Panc1 (cell line): ENCODE measurements at regions not wholly inside any gene's neighbourhood (a gene's known extent, or its start where the extent isn't known, plus 50 kb on each side); places are given as distances from the start of the nearest gene placed in this dataset.

Experiments
- ATAC-seq: fragments of 200-7000 bp; cut with Tn5 transposase; 2 replicates; pipeline ENCODE4 v1.9.1; 2020; ENCODE audit warnings: mild to moderate bottlenecking, moderate library complexity
- BruUV-seq: library from RNA; stranded (reverse); fragments of 400-500 nt; replicated peaks from 2 replicates; lab custom pipeline; 2021; lab: Mats Ljungman, UMichigan
- CTCF ChIA-PET: fragments of 300-600 bp; sonication (Branson Sonifier 250); formaldehyde crosslinking; loops from one replicate; lab custom pipeline; 2022; ENCODE audit warnings: antibody characterized with exemption; lab: Charles Lee
- POLR2A ChIA-PET: fragments of 300-600 bp; sonication (Branson Sonifier 250); formaldehyde crosslinking; loops from one replicate; lab custom pipeline; 2022; ENCODE audit warnings: antibody characterized with exemption; lab: Charles Lee
- DNase-seq: peaks from one replicate; pipeline ENCODE4 v3.0.0-alpha.2; 2010; ENCODE audit warnings: low read depth, low spot score
- H3K27ac ChIP-seq: 2 replicates; pipeline ENCODE4 v1.5.1; 2011; ENCODE audit warnings: mild to moderate bottlenecking, low read length, inconsistent platforms
- H3K27me3 ChIP-seq: fragments of 200-500 bp; sonication (Bioruptor generic); 2 replicates; pipeline ENCODE4 v1.6.0; 2014; ENCODE audit warnings: low read length, inconsistent platforms; ENCODE audit not compliant: control insufficient read depth, insufficient read depth
- H3K36me3 ChIP-seq: fragments of 200-500 bp; sonication (Bioruptor generic); 2 replicates; pipeline ENCODE4 v1.5.1; 2014; ENCODE audit warnings: inconsistent platforms, mild to moderate bottlenecking, low read length, moderate library complexity; ENCODE audit not compliant: control insufficient read depth, insufficient read depth
- H3K4me1 ChIP-seq: 2 replicates; pipeline ENCODE4 v1.5.1; 2011; ENCODE audit warnings: inconsistent platforms, mild to moderate bottlenecking, low read length, moderate library complexity; ENCODE audit not compliant: control insufficient read depth, insufficient read depth
- H3K4me3 ChIP-seq, 2 experiments: 2 replicates each; pipeline ENCODE4 v1.5.1; 2011 to 2012; ENCODE audit warnings: low read depth in 2 of 2, low read length in 2 of 2, mild to moderate bottlenecking in 2 of 2, inconsistent platforms in 1 of 2, moderate library complexity in 1 of 2
- H3K9me3 ChIP-seq: fragments of 200-500 bp; sonication (Bioruptor generic); 2 replicates; pipeline ENCODE4 v1.5.1; 2014; ENCODE audit warnings: low read depth, mild to moderate bottlenecking, inconsistent platforms, low read length, moderate library complexity; ENCODE audit not compliant: control insufficient read depth, insufficient read depth
- POLR2AphosphoS5 ChIP-seq: IDR thresholded peaks from 2 replicates; pipeline ENCODE4 v1.6.1; 2012; ENCODE audit warnings: mild to moderate bottlenecking, low read depth, low read length, moderate library complexity
- SIN3A ChIP-seq: IDR thresholded peaks from 2 replicates; pipeline ENCODE4 v1.6.1; 2012; ENCODE audit warnings: low read depth, mild to moderate bottlenecking, low read length, moderate library complexity, borderline replicate concordance; ENCODE audit not compliant: insufficient read depth
- TCF7L2 ChIP-seq: IDR thresholded peaks from 2 replicates; pipeline ENCODE4 v1.6.1; 2011; ENCODE audit warnings: mild to moderate bottlenecking, low read depth, low read length, inconsistent platforms
- in situ Hi-C: cut with HindIII; loops from 2 replicates; pipeline ENCODE4 v1.10.0; 2016; ENCODE audit warnings: low sequenced_read_pairs, low pct_unique_long_range_greater_than_20kb
- intact Hi-C: fragments of 100-400 bp; cut with micrococcal nuclease; formaldehyde crosslinking; loops from one replicate; pipeline ENCODE4 v1.10.0; 2022; ENCODE audit not compliant: unreplicated experiment
- TF ChIP-seq, protein P1 (sequence below): fragments of 450-650 bp; IDR thresholded peaks from 2 replicates; pipeline ENCODE4 v1.5.1; 2017; ENCODE audit warnings: mild to moderate bottlenecking
- TF ChIP-seq, protein P2 (sequence below), 2 experiments: IDR thresholded peaks; 2 replicates each; pipeline ENCODE4 v1.6.1; 2011 to 2012; ENCODE audit warnings: low read depth in 2 of 2, control low read depth in 1 of 2, low read length in 1 of 2, mild to moderate bottlenecking in 1 of 2, moderate library complexity in 1 of 2; ENCODE audit not compliant: insufficient read depth in 1 of 2

DNA sequence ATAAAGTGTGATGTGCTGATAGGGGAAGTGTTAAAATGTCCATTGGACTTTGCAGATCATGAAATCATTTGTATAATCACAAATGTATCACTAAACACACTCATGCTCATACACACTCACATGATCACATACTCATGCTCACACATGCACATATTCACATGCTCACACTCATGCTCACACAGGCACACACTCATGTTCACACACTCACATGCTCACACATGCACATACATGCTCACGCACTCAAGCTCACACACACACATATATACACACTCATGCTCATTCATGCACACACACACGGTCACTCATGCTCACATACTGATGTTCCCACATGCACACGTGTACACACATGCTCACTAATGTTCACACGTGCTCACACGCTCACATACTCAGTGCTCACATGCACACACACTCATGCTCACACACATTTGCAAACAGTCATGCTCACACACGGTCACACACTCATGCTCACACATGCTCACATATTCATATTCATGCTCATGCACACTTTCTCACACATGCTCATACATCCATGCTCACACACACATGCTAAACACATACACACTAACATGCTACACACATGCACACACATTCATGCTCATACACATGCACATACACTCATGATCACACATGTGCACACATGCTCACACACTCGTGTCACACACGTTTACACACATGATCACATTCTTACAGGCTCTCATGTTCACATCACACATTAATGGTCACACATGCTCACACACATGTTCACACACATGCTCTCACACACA lies 116.7 kb upstream of the GJB6 start:
- H3K36me3 ChIP-seq = no peaks in the 10 kb centered on the region
- in situ Hi-C loops (no loop called here), intact Hi-C loops (no loop called here)
- ATAC-seq = no peak
- ChIA-PET CTCF (no interaction called here), POLR2A (no interaction called here)
- H3K27ac ChIP-seq = no peak overlapping the region
- no peak for TF ChIP-seq TCF7L2
- TF ChIP-seq, protein P1, sequence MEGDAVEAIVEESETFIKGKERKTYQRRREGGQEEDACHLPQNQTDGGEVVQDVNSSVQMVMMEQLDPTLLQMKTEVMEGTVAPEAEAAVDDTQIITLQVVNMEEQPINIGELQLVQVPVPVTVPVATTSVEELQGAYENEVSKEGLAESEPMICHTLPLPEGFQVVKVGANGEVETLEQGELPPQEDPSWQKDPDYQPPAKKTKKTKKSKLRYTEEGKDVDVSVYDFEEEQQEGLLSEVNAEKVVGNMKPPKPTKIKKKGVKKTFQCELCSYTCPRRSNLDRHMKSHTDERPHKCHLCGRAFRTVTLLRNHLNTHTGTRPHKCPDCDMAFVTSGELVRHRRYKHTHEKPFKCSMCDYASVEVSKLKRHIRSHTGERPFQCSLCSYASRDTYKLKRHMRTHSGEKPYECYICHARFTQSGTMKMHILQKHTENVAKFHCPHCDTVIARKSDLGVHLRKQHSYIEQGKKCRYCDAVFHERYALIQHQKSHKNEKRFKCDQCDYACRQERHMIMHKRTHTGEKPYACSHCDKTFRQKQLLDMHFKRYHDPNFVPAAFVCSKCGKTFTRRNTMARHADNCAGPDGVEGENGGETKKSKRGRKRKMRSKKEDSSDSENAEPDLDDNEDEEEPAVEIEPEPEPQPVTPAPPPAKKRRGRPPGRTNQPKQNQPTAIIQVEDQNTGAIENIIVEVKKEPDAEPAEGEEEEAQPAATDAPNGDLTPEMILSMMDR = no peak
- no peak for TF ChIP-seq POLR2AphosphoS5
- TF ChIP-seq, protein P2, sequence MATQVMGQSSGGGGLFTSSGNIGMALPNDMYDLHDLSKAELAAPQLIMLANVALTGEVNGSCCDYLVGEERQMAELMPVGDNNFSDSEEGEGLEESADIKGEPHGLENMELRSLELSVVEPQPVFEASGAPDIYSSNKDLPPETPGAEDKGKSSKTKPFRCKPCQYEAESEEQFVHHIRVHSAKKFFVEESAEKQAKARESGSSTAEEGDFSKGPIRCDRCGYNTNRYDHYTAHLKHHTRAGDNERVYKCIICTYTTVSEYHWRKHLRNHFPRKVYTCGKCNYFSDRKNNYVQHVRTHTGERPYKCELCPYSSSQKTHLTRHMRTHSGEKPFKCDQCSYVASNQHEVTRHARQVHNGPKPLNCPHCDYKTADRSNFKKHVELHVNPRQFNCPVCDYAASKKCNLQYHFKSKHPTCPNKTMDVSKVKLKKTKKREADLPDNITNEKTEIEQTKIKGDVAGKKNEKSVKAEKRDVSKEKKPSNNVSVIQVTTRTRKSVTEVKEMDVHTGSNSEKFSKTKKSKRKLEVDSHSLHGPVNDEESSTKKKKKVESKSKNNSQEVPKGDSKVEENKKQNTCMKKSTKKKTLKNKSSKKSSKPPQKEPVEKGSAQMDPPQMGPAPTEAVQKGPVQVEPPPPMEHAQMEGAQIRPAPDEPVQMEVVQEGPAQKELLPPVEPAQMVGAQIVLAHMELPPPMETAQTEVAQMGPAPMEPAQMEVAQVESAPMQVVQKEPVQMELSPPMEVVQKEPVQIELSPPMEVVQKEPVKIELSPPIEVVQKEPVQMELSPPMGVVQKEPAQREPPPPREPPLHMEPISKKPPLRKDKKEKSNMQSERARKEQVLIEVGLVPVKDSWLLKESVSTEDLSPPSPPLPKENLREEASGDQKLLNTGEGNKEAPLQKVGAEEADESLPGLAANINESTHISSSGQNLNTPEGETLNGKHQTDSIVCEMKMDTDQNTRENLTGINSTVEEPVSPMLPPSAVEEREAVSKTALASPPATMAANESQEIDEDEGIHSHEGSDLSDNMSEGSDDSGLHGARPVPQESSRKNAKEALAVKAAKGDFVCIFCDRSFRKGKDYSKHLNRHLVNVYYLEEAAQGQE (IDR thresholded peaks at IDR 0.05; ENCODE audit: insufficient read depth in 1 of 2, low read depth in 2 of 2, low read length in 1 of 2) = no peak
- TF ChIP-seq SIN3A = no peak
- H3K9me3 ChIP-seq = no peaks in the 10 kb centered on the region
- no peak overlapping the region for H3K4me3 ChIP-seq
- H3K4me1 ChIP-seq = no peaks in the 10 kb centered on the region
- no peaks in the 10 kb centered on the region for H3K27me3 ChIP-seq
- no TSS peak for BruUV-seq
- no peak for DNase-seq

GRCh38 chr13:20348018-20348417 lies 115.9 kb upstream of the GJB6 start:
- in situ Hi-C loops = no loop called here
- POLR2A ChIA-PET = no interaction called here
- TF ChIP-seq, protein P1 = no peak
- TF ChIP-seq SIN3A (no peak), TCF7L2 (no peak), POLR2AphosphoS5 (no peak)
- TF ChIP-seq, protein P2 (IDR thresholded peaks at IDR 0.05; ENCODE audit: insufficient read depth in 1 of 2, low read depth in 2 of 2, low read length in 1 of 2) = no peak
- Histone ChIP-seq H3K4me1 (no peaks in the 10 kb centered on the region), H3K27ac (no peak overlapping the region), H3K36me3 (no peaks in the 10 kb centered on the region), H3K9me3 (no peaks in the 10 kb centered on the region), H3K27me3 (no peaks in the 10 kb centered on the region), H3K4me3 (no peak overlapping the region)
- CTCF ChIA-PET = no interaction called here
- no peak for ATAC-seq
- no TSS peak for BruUV-seq
- intact Hi-C loops = no loop called here
- no peak for DNase-seq
